ENCODE measurements at regions not wholly inside any gene's neighbourhood (a gene's known extent, or its start where the extent isn't known, plus 50 kb on each side); places are given as distances from the start of the nearest gene placed in this dataset.

DNA sequence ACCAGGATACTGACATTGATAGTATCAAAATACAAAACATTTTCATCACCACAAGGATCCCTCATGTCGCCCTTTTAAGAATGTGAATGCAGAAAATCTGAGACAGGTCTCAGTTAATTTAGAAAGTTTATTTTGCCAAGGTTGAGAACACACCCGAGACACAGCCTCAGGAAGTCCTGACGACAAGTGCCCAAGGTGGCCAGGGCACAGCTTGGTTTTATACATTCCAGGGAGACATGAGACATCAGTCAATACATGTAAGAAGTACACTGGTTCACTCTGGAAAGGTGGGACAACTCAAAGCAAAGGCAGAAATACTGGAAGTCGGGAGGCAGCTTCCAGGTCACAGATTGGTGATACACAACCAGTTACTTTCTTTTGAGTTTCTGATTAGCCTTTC lies 235.2 kb upstream of the KRR1 start:
- no peaks in the 10 kb centered on the region for H3K9me3 ChIP-seq (ENCODE audit: insufficient read depth, low read length)
- no peak overlapping the region for H3K27ac ChIP-seq (ENCODE audit: low read length)
- H3K4me3 ChIP-seq (ENCODE audit: low read length), result no peak overlapping the region
- H3K79me2 ChIP-seq (ENCODE audit: low read length), result no peaks in the 10 kb centered on the region
- H3K36me3 ChIP-seq (replicated peaks; ENCODE audit: low read depth, low read length), result no peaks in the 10 kb centered on the region
- H3K4me1 ChIP-seq (ENCODE audit: low read length), result no peaks in the 10 kb centered on the region
- H4K20me1 ChIP-seq (ENCODE audit: insufficient read depth, low read length), result no peaks in the 10 kb centered on the region
- H3K27me3 ChIP-seq (ENCODE audit: low read depth, low read length), result 0 out of 2 replicates have a peak, but pooled peaks cover 7% of the 10 kb centered on the region
- no peak overlapping the region for H3K9ac ChIP-seq (ENCODE audit: low read length)
- no peak for TF ChIP-seq EZH2phosphoT487 (IDR thresholded peaks at IDR 0.05; ENCODE audit: low read depth)
- TF ChIP-seq, protein P1, sequence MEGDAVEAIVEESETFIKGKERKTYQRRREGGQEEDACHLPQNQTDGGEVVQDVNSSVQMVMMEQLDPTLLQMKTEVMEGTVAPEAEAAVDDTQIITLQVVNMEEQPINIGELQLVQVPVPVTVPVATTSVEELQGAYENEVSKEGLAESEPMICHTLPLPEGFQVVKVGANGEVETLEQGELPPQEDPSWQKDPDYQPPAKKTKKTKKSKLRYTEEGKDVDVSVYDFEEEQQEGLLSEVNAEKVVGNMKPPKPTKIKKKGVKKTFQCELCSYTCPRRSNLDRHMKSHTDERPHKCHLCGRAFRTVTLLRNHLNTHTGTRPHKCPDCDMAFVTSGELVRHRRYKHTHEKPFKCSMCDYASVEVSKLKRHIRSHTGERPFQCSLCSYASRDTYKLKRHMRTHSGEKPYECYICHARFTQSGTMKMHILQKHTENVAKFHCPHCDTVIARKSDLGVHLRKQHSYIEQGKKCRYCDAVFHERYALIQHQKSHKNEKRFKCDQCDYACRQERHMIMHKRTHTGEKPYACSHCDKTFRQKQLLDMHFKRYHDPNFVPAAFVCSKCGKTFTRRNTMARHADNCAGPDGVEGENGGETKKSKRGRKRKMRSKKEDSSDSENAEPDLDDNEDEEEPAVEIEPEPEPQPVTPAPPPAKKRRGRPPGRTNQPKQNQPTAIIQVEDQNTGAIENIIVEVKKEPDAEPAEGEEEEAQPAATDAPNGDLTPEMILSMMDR (IDR thresholded peaks at IDR 0.05; ENCODE audit: low read depth, low read length), result no peak
- H3K4me2 ChIP-seq (ENCODE audit: low read length), result no peak overlapping the region
- H2AFZ ChIP-seq (ENCODE audit: low read depth, low read length), result no peak overlapping the region

DNA sequence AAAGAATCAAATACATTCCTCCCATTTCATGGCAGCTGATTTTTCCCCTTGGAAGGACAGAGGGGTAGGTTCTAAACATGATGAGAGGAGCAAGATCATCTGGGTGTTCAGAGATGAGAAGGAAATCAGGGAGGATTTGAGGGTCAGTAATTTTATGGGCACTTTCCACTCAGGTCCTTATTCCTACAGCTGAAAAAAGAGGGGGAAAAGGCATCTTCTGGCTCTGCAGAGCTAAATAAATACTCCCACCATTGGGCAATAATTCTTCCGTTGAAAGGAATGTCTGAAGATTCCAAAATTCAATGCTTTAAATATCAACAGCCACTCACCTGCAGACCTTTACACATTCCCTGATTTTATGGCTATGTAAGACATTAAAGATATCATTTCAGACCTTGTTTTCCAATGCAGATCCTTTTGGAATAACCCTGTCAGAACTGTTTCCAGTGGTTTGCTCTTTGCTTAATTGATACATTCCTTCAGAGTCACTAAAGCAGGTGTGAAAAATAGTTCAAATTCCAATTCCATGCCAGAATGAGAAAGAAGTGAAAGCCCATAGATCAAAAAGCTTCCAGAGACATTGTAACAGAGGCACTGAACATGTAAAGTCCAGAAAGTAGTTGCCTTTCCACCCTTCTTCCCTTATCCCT lies 233.3 kb upstream of the KRR1 start:
- TF ChIP-seq, protein P1 (IDR thresholded peaks at IDR 0.05; ENCODE audit: low read depth, low read length), result no peak
- TF ChIP-seq EZH2phosphoT487 (IDR thresholded peaks at IDR 0.05; ENCODE audit: low read depth), result no peak
- Histone ChIP-seq H3K4me2 (ENCODE audit: low read length) (no peak overlapping the region), H3K4me3 (ENCODE audit: low read length) (no peak overlapping the region), H3K27me3 (ENCODE audit: low read depth, low read length) (0 out of 2 replicates have a peak, but pooled peaks cover 7% of the 10 kb centered on the region), H4K20me1 (ENCODE audit: insufficient read depth, low read length) (no peaks in the 10 kb centered on the region), H3K9me3 (ENCODE audit: insufficient read depth, low read length) (no peaks in the 10 kb centered on the region), H2AFZ (ENCODE audit: low read depth, low read length) (no peak overlapping the region), H3K36me3 (replicated peaks; ENCODE audit: low read depth, low read length) (no peaks in the 10 kb centered on the region), H3K9ac (ENCODE audit: low read length) (no peak overlapping the region), H3K79me2 (ENCODE audit: low read length) (no peaks in the 10 kb centered on the region), H3K27ac (ENCODE audit: low read length) (no peak overlapping the region), H3K4me1 (ENCODE audit: low read length) (no peaks in the 10 kb centered on the region)

DNA sequence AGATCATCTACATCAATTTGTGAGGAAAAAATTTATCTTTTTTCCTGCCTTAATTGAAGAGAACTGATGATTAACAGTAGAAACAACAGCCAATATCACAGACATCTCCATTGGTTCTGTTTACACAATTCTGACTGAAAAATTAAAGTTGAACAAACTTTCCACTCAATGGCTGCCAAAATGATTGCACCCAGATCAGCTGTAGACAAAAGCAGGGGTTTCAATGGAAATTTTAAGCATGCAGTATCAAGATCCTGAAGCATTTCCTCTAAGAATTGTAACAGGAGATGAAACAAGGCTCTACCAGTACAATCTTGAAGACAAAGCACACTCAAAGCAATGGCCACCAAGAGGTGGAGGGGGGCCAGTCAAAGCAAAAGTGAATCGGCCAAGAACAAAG lies 231.6 kb upstream of the KRR1 start:
- Histone ChIP-seq H3K27ac (ENCODE audit: low read length) (no peak overlapping the region), H3K27me3 (ENCODE audit: low read depth, low read length) (0 out of 2 replicates have a peak, but pooled peaks cover 7% of the 10 kb centered on the region), H3K9me3 (ENCODE audit: insufficient read depth, low read length) (no peaks in the 10 kb centered on the region), H3K79me2 (ENCODE audit: low read length) (no peaks in the 10 kb centered on the region), H3K4me2 (ENCODE audit: low read length) (no peak overlapping the region), H3K4me1 (ENCODE audit: low read length) (peaks cover 10% of the 10 kb centered on the region), H3K4me3 (ENCODE audit: low read length) (no peak overlapping the region), H4K20me1 (ENCODE audit: insufficient read depth, low read length) (no peaks in the 10 kb centered on the region), H3K36me3 (replicated peaks; ENCODE audit: low read depth, low read length) (no peaks in the 10 kb centered on the region), H2AFZ (ENCODE audit: low read depth, low read length) (no peak overlapping the region), H3K9ac (ENCODE audit: low read length) (no peak overlapping the region)
- TF ChIP-seq EZH2phosphoT487 (IDR thresholded peaks at IDR 0.05; ENCODE audit: low read depth), result no peak
- TF ChIP-seq, protein P1 (IDR thresholded peaks at IDR 0.05; ENCODE audit: low read depth, low read length), result no peak

DNA sequence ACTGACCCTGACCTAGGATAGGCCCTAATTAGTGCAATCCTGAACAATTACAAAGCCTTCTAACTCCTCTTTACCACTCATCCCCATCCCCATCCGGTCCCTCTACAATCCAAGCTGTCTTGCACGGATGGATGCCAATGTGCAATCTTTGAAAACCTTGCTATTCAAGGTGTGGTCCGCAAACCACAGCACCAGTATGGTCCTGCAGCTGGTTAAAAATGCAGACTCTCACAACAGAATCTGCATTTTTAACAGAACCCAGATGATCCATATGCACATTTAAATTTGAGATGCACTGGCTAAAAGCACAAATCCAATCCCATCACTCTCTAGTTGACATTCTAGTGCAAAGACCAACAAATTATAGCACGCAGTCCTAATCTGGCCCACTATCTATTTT lies 230.6 kb upstream of the KRR1 start:
- H3K9me3 ChIP-seq (ENCODE audit: insufficient read depth, low read length), result no peaks in the 10 kb centered on the region
- no peak overlapping the region for H3K4me2 ChIP-seq (ENCODE audit: low read length)
- peaks cover 12% of the 10 kb centered on the region for H3K4me1 ChIP-seq (ENCODE audit: low read length)
- TF ChIP-seq EZH2phosphoT487 (IDR thresholded peaks at IDR 0.05; ENCODE audit: low read depth), result no peak
- TF ChIP-seq, protein P1 (IDR thresholded peaks at IDR 0.05; ENCODE audit: low read depth, low read length), result no peak
- no peaks in the 10 kb centered on the region for H4K20me1 ChIP-seq (ENCODE audit: insufficient read depth, low read length)
- no peak overlapping the region for H3K4me3 ChIP-seq (ENCODE audit: low read length)
- no peak overlapping the region for H3K27ac ChIP-seq (ENCODE audit: low read length)
- H3K27me3 ChIP-seq (ENCODE audit: low read depth, low read length), result 0 out of 2 replicates have a peak, but pooled peaks cover 12% of the 10 kb centered on the region
- H2AFZ ChIP-seq (ENCODE audit: low read depth, low read length), result no peak overlapping the region
- H3K79me2 ChIP-seq (ENCODE audit: low read length), result no peaks in the 10 kb centered on the region
- H3K36me3 ChIP-seq (replicated peaks; ENCODE audit: low read depth, low read length), result no peaks in the 10 kb centered on the region
- H3K9ac ChIP-seq (ENCODE audit: low read length), result no peak overlapping the region
